Endodermal cell (in vitro differentiated cells): ENCODE measurements at regions not wholly inside any gene's neighbourhood (a gene's known extent, or its start where the extent isn't known, plus 50 kb on each side); places are given as distances from the start of the nearest gene placed in this dataset.

ENCODE experiments used
- DNase-seq: peaks from one replicate; pipeline ENCODE4 v3.0.0-alpha.2; 2017
- H3K27ac ChIP-seq: 2 replicates; pipeline ENCODE4 v1.5.1; 2013; ENCODE audit warnings: mild to moderate bottlenecking, low read depth, low read length, moderate library complexity
- H3K27me3 ChIP-seq: 2 replicates; pipeline ENCODE4 v1.6.1; 2013; ENCODE audit warnings: mild to moderate bottlenecking, low read length, moderate library complexity; ENCODE audit not compliant: insufficient read depth, control insufficient read depth, poor library complexity, severe bottlenecking
- H3K36me3 ChIP-seq: 2 replicates; pipeline ENCODE4 v1.7.0; 2013; ENCODE audit warnings: mild to moderate bottlenecking, low read length, moderate library complexity; ENCODE audit not compliant: control insufficient read depth, insufficient read depth
- H3K4me1 ChIP-seq: one replicate; pipeline ENCODE4 v1.7.0; 2013; ENCODE audit warnings: low read length; ENCODE audit not compliant: control insufficient read depth, insufficient read depth
- H3K4me3 ChIP-seq: 2 replicates; pipeline ENCODE4 v1.5.1; 2013; ENCODE audit warnings: mild to moderate bottlenecking, low read length, moderate library complexity
- H3K9ac ChIP-seq: 2 replicates; pipeline ENCODE4 v1.6.1; 2013; ENCODE audit warnings: mild to moderate bottlenecking, low read length, moderate library complexity; ENCODE audit not compliant: poor library complexity, severe bottlenecking; ENCODE audit errors: extremely low read depth
- H3K9me3 ChIP-seq: 2 replicates; pipeline ENCODE4 v1.6.1; 2013; ENCODE audit warnings: mild to moderate bottlenecking, low read length, moderate library complexity; ENCODE audit not compliant: control insufficient read depth
- H3K27ac Mint-ChIP-seq: 2 replicates; pipeline ENCODE4 v1.8.0; 2020; ENCODE audit warnings: mixed read lengths
- H3K27me3 Mint-ChIP-seq: 2 replicates; pipeline ENCODE4 v1.8.0; 2021; ENCODE audit warnings: mild to moderate bottlenecking, mixed read lengths; ENCODE audit not compliant: insufficient read depth
- H3K36me3 Mint-ChIP-seq: 2 replicates; pipeline ENCODE4 v1.8.0; 2020; ENCODE audit warnings: low read depth, mixed read lengths
- H3K4me1 Mint-ChIP-seq: 2 replicates; pipeline ENCODE4 v1.8.0; 2020; ENCODE audit warnings: mixed read lengths
- H3K4me3 Mint-ChIP-seq: 2 replicates; pipeline ENCODE4 v1.8.0; 2020; ENCODE audit warnings: mild to moderate bottlenecking, moderate library complexity, mixed read lengths
- H3K9me3 Mint-ChIP-seq: 2 replicates; pipeline ENCODE4 v1.8.0; 2020; ENCODE audit warnings: mild to moderate bottlenecking, mixed read lengths
- WGBS, 2 experiments: methylation state at CpG; one replicate each; pipeline versions ENCODE4 v1.1.5 to v1.1.7; 2013; ENCODE audit warnings: missing lambda C conversion rate in 2 of 2, mixed read lengths in 1 of 2; ENCODE audit not compliant: insufficient coverage in 1 of 2, insufficient read length in 1 of 2; 5-methylcytosine and 5-hydroxymethylcytosine counted together
- TF ChIP-seq, protein P1 (sequence below): fragments of 200-600 bp; sonication (generic); conservative IDR thresholded peaks from 2 replicates; pipeline ENCODE4 v1.5.0; 2021; ENCODE audit warnings: antibody characterized with exemption, mild to moderate bottlenecking

GRCh38 chrX:75625232-75625631, 102.4 kb upstream of the ZDHHC15 start:
- H3K27me3 ChIP-seq, result no peaks in the 10 kb centered on the region
- TF ChIP-seq, protein P1, sequence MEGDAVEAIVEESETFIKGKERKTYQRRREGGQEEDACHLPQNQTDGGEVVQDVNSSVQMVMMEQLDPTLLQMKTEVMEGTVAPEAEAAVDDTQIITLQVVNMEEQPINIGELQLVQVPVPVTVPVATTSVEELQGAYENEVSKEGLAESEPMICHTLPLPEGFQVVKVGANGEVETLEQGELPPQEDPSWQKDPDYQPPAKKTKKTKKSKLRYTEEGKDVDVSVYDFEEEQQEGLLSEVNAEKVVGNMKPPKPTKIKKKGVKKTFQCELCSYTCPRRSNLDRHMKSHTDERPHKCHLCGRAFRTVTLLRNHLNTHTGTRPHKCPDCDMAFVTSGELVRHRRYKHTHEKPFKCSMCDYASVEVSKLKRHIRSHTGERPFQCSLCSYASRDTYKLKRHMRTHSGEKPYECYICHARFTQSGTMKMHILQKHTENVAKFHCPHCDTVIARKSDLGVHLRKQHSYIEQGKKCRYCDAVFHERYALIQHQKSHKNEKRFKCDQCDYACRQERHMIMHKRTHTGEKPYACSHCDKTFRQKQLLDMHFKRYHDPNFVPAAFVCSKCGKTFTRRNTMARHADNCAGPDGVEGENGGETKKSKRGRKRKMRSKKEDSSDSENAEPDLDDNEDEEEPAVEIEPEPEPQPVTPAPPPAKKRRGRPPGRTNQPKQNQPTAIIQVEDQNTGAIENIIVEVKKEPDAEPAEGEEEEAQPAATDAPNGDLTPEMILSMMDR, result no peak
- WGBS, 2 experiments, result 78% methylated on average over 1 of the region's 1 CpG; no CpG with 5 or more reads in 1 of the 2 experiments
- no peaks in the 10 kb centered on the region for H3K36me3 Mint-ChIP-seq
- H3K9me3 ChIP-seq, result no peaks in the 10 kb centered on the region
- no peak overlapping the region for H3K4me3 Mint-ChIP-seq
- DNase-seq, result no peak
- no peak overlapping the region for H3K9ac ChIP-seq
- H3K27ac Mint-ChIP-seq, result no peak overlapping the region
- no peaks in the 10 kb centered on the region for H3K4me1 Mint-ChIP-seq
- no peak overlapping the region for H3K4me3 ChIP-seq
- no peaks in the 10 kb centered on the region for H3K4me1 ChIP-seq
- no peak overlapping the region for H3K27ac ChIP-seq
- H3K36me3 ChIP-seq, result no peaks in the 10 kb centered on the region
- peaks cover 67% of the 10 kb centered on the region for H3K9me3 Mint-ChIP-seq
- H3K27me3 Mint-ChIP-seq, result no peaks in the 10 kb centered on the region

- H3K36me3 ChIP-seq, result no peaks in the 10 kb centered on the region
- Mint-ChIP-seq H3K36me3 (no peaks in the 10 kb centered on the region), H3K4me3 (no peak overlapping the region), H3K27ac (no peak overlapping the region), H3K27me3 (no peaks in the 10 kb centered on the region), H3K4me1 (no peaks in the 10 kb centered on the region), H3K9me3 (peaks cover 70% of the 10 kb centered on the region)
- no peak overlapping the region for H3K4me3 ChIP-seq
- no peaks in the 10 kb centered on the region for H3K9me3 ChIP-seq
- H3K27ac ChIP-seq, result no peak overlapping the region
- peak; percentile 47 for DNase-seq
- 100% methylated on average over 1 of the region's 1 CpG; no CpG with 5 or more reads in 1 of the 2 experiments for WGBS, 2 experiments
- TF ChIP-seq, protein P1, result peak; percentile 64
- no peaks in the 10 kb centered on the region for H3K27me3 ChIP-seq
- H3K4me1 ChIP-seq, result no peaks in the 10 kb centered on the region
- H3K9ac ChIP-seq, result no peak overlapping the region
Observed at GRCh38 chrX:75623535-75623934, 100.7 kb upstream of the ZDHHC15 start.

DNA sequence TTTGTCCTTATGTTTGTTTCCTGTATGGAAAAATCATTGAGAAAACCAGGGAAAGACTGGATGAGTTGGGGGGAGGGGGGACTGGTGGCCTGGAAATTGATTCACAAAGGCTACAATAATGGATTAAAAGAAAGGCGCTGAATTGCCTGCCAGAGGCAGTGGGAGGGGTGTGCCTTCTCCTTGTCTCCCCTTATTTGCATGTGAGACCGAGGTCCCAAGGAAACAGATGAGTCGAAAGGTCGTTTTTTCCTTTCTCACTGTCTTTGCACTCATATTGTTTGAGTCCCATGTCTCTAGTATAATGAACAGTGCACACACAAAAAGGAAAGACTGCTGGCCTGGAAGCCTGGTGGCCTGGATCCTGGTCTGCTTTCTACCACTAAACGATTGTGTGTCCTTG, 86.6 kb upstream of the ZDHHC15 start:
- Mint-ChIP-seq H3K9me3 (peaks cover 50% of the 10 kb centered on the region), H3K27ac (no peak overlapping the region), H3K4me1 (no peaks in the 10 kb centered on the region), H3K27me3 (no peaks in the 10 kb centered on the region), H3K36me3 (peaks cover 3% of the 10 kb centered on the region), H3K4me3 (no peak overlapping the region)
- Histone ChIP-seq H3K4me3 (no peak overlapping the region), H3K9me3 (no peaks in the 10 kb centered on the region), H3K4me1 (no peaks in the 10 kb centered on the region), H3K27me3 (no peaks in the 10 kb centered on the region), H3K9ac (no peak overlapping the region), H3K36me3 (no peaks in the 10 kb centered on the region), H3K27ac (no peak overlapping the region)
- TF ChIP-seq, protein P1, result no peak
- DNase-seq, result no peak
- 22 to 49% methylated on average over 2 to 5 of the region's 5 CpGs for WGBS, 2 experiments
